ENCODE measurements at regions not wholly inside any gene's neighbourhood (a gene's known extent, or its start where the extent isn't known, plus 50 kb on each side); places are given as distances from the start of the nearest gene placed in this dataset.

GRCh38 chr7:113199136-113199535 lies 80.8 kb upstream of the SMIM30 start:
- no peak overlapping the region for H3K27ac ChIP-seq (ENCODE audit: low read length)
- H4K20me1 ChIP-seq (ENCODE audit: insufficient read depth): no peaks in the 10 kb centered on the region
- H3F3A ChIP-seq (ENCODE audit: insufficient read depth, low read length, poor library complexity, severe bottlenecking): no peaks in the 10 kb centered on the region
- no peaks in the 10 kb centered on the region for H3K9me2 ChIP-seq (ENCODE audit: insufficient read depth, low read length)
- no peaks in the 10 kb centered on the region for H3K79me2 ChIP-seq (replicated peaks; ENCODE audit: insufficient read depth, low read length)
- H3K9me3 ChIP-seq (ENCODE audit: low read length): no peaks in the 10 kb centered on the region
- no peaks in the 10 kb centered on the region for H3K27me3 ChIP-seq (ENCODE audit: insufficient read depth, low read depth, low read length)
- no peaks in the 10 kb centered on the region for H3K36me3 ChIP-seq (ENCODE audit: insufficient read depth, low read length)
- H3K9ac ChIP-seq (ENCODE audit: low read length): no peak overlapping the region
- H3K4me2 ChIP-seq (ENCODE audit: low read length): no peak overlapping the region
- no peak for TF ChIP-seq EZH2 (IDR thresholded peaks at IDR 0.05; ENCODE audit: borderline replicate concordance, insufficient read depth, low read length, poor library complexity, severe bottlenecking)
- TF ChIP-seq EP300 (conservative IDR thresholded peaks at IDR 0.05; ENCODE audit: poor library complexity, severe bottlenecking): no peak
- TF ChIP-seq MXI1 (conservative IDR thresholded peaks at IDR 0.05; ENCODE audit: poor library complexity, severe bottlenecking): no peak
- no peak for TF ChIP-seq TAF1 (IDR thresholded peaks at IDR 0.05; ENCODE audit: low read depth)
- no peak for TF ChIP-seq SMC3 (conservative IDR thresholded peaks at IDR 0.05; ENCODE audit: poor library complexity)
- TF ChIP-seq RAD21 (conservative IDR thresholded peaks at IDR 0.05): no peak
- TF ChIP-seq CTCF (IDR thresholded peaks at IDR 0.05; ENCODE audit: poor library complexity, severe bottlenecking): no peak
- no peak for TF ChIP-seq REST (IDR thresholded peaks at IDR 0.05; ENCODE audit: borderline replicate concordance)
- TF ChIP-seq POLR2AphosphoS5 (IDR thresholded peaks at IDR 0.05): no peak
- H3K4me3 ChIP-seq (ENCODE audit: low read length): no peak overlapping the region
- no peak overlapping the region for H2AFZ ChIP-seq (ENCODE audit: low read depth, low read length)

- no peak overlapping the region for H3K4me2 ChIP-seq (ENCODE audit: low read length)
- no peak overlapping the region for H2AFZ ChIP-seq (ENCODE audit: low read depth, low read length)
- H3K79me2 ChIP-seq (replicated peaks; ENCODE audit: insufficient read depth, low read length): no peaks in the 10 kb centered on the region
- no peaks in the 10 kb centered on the region for H3K9me3 ChIP-seq (ENCODE audit: low read length)
- no peaks in the 10 kb centered on the region for H4K20me1 ChIP-seq (ENCODE audit: insufficient read depth)
- TF ChIP-seq TAF1 (IDR thresholded peaks at IDR 0.05; ENCODE audit: low read depth) (no peak), SMC3 (conservative IDR thresholded peaks at IDR 0.05; ENCODE audit: poor library complexity) (no peak), POLR2AphosphoS5 (IDR thresholded peaks at IDR 0.05) (no peak), EZH2 (IDR thresholded peaks at IDR 0.05; ENCODE audit: borderline replicate concordance, insufficient read depth, low read length, poor library complexity, severe bottlenecking) (no peak), CTCF (IDR thresholded peaks at IDR 0.05; ENCODE audit: poor library complexity, severe bottlenecking) (no peak), REST (IDR thresholded peaks at IDR 0.05; ENCODE audit: borderline replicate concordance) (no peak)
- H3K36me3 ChIP-seq (ENCODE audit: insufficient read depth, low read length): no peaks in the 10 kb centered on the region
- H3K27me3 ChIP-seq (ENCODE audit: insufficient read depth, low read depth, low read length): no peaks in the 10 kb centered on the region
- no peaks in the 10 kb centered on the region for H3F3A ChIP-seq (ENCODE audit: insufficient read depth, low read length, poor library complexity, severe bottlenecking)
- H3K9me2 ChIP-seq (ENCODE audit: insufficient read depth, low read length): no peaks in the 10 kb centered on the region
- H3K9ac ChIP-seq (ENCODE audit: low read length): no peak overlapping the region
- H3K27ac ChIP-seq (ENCODE audit: low read length): no peak overlapping the region
- H3K4me3 ChIP-seq (ENCODE audit: low read length): no peak overlapping the region
Measured at GRCh38 chr7:113198226-113198625, 79.9 kb upstream of the SMIM30 start.
